SK-N-SH treated with all-trans-retinoic acid at 6 μM for 48 hours (cell line): ENCODE measurements at regions not wholly inside any gene's neighbourhood (a gene's known extent, or its start where the extent isn't known, plus 50 kb on each side); places are given as distances from the start of the nearest gene placed in this dataset.

Source experiments
- BACH2 ChIP-seq: fragments of 250-450 bp; sonication (Bioruptor Pico); IDR thresholded peaks from 2 replicates; pipeline ENCODE4 v1.9.0; 2021; ENCODE audit warnings: mild to moderate bottlenecking, borderline replicate concordance
- CSDC2 ChIP-seq: fragments of 250-450 bp; sonication (Bioruptor Pico); IDR thresholded peaks from 2 replicates; pipeline ENCODE4 v1.5.0; 2020; ENCODE audit warnings: mild to moderate bottlenecking, moderate library complexity
- ISL1 ChIP-seq: fragments of 250-450 bp; sonication (Bioruptor Pico); IDR thresholded peaks from 2 replicates; pipeline ENCODE4 v2.1.2; 2022; ENCODE audit warnings: mild to moderate bottlenecking, moderate library complexity
- PATZ1 ChIP-seq: fragments of 250-450 bp; sonication (Bioruptor Pico); IDR thresholded peaks from 2 replicates; pipeline ENCODE4 v1.8.0; 2020; ENCODE audit warnings: mild to moderate bottlenecking, moderate library complexity, borderline replicate concordance
- ZFP30 ChIP-seq: fragments of 450-650 bp; formaldehyde crosslinking; IDR thresholded peaks from 2 replicates; pipeline ENCODE4 v1.5.0; 2022; ENCODE audit warnings: mild to moderate bottlenecking, moderate library complexity
- ZNF70 ChIP-seq: fragments of 450-650 bp; formaldehyde crosslinking; IDR thresholded peaks from 2 replicates; pipeline ENCODE4 v1.5.0; 2020; ENCODE audit warnings: mild to moderate bottlenecking, moderate library complexity
- TF ChIP-seq, protein P1 (sequence below): fragments of 250-450 bp; sonication (Bioruptor Pico); IDR thresholded peaks from 2 replicates; pipeline ENCODE4 v1.8.0; 2021; ENCODE audit warnings: low read depth, mild to moderate bottlenecking, moderate library complexity, borderline replicate concordance

DNA sequence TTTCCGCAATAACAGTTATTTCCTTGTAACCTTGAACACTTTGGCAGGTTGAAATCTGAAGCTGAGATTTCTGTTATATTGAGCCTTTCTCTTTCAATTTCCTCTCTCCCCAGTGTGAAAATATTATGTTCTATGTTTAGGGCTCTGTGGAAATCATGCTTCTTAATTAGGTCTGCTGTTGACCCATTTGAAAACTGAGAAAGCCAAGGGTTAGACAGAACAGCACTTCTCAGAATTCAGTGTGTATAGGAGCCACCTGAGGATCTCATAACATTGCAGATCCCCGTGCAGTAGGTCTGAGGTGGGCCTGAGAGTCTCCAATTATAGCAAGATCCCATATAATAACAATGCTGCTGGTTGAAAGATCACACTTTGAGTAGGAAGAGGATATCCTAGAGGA is 230.2 kb upstream of the NT5C1B start:
- TF ChIP-seq ZFP30 (CRISPR knock-in tag) (no peak), BACH2 (no peak), ZNF70 (no peak), ISL1 (CRISPR knock-in tag) (no peak), CSDC2 (CRISPR knock-in tag) (no peak), PATZ1 (CRISPR knock-in tag) (no peak)
- TF ChIP-seq, protein P1, sequence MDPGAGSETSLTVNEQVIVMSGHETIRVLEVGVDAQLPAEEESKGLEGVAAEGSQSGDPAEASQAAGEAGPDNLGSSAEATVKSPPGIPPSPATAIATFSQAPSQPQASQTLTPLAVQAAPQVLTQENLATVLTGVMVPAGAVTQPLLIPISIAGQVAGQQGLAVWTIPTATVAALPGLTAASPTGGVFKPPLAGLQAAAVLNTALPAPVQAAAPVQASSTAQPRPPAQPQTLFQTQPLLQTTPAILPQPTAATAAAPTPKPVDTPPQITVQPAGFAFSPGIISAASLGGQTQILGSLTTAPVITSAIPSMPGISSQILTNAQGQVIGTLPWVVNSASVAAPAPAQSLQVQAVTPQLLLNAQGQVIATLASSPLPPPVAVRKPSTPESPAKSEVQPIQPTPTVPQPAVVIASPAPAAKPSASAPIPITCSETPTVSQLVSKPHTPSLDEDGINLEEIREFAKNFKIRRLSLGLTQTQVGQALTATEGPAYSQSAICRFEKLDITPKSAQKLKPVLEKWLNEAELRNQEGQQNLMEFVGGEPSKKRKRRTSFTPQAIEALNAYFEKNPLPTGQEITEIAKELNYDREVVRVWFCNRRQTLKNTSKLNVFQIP (CRISPR knock-in tag) = no peak
